ENCODE measurements at regions not wholly inside any gene's neighbourhood (a gene's known extent, or its start where the extent isn't known, plus 50 kb on each side); places are given as distances from the start of the nearest gene placed in this dataset.
"Not testable (repeated sequence)": the region's sequence is repeated elsewhere in the genome, so short reads cannot be mapped to it uniquely, and the experiment has no call there.

- DNase-seq (ENCODE audit: low read depth in 2 of 2): no peak
Observed at GRCh38 chr11:103584720-103585119, 451.7 kb upstream of the DDI1 start.

DNA sequence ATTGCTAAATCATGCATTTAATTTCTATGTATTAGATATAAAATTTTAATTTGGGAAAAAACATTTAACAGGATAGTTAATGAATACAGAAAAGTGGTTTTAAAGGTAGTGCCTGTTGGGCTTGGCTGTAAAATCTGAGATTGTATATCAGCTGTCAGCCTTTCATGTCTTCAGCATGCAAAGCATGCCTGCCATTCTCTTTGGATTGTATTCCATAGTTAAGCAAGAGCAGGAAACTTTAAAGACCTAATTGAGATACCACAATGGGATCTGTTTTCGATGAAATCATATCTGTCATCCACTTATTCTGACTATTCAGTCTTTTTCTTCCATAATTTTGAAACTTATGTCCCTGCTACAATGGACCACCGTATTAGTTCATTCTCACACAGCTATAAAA lies 451.0 kb upstream of the DDI1 start:
- DNase-seq (ENCODE audit: low read depth in 2 of 2): no peak

- DNase-seq (ENCODE audit: low read depth in 2 of 2): no peak
Observed at GRCh38 chr11:103585911-103586310, 450.5 kb upstream of the DDI1 start.

DNA sequence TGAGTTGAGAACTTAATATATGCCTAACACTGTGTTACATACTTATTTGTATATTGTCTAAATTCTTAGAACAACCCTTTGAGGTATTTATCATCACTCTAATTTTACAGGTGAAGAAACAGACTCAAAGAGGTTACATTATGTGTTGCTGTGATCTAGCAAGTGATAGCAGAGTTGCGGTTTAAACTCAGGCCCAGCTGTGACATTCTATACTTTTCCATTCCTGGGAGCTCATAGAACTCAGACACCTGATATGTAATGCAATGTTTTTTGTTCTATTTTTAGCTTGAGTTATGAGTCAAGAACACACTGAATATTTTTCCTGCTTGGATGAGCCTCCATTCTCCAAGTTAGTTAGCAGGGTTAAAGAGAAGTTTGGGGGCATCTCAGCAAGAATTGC lies 449.7 kb upstream of the DDI1 start:
- peak in 1 of 2 donors; percentile 54 for DNase-seq (ENCODE audit: low read depth in 2 of 2)

DNA sequence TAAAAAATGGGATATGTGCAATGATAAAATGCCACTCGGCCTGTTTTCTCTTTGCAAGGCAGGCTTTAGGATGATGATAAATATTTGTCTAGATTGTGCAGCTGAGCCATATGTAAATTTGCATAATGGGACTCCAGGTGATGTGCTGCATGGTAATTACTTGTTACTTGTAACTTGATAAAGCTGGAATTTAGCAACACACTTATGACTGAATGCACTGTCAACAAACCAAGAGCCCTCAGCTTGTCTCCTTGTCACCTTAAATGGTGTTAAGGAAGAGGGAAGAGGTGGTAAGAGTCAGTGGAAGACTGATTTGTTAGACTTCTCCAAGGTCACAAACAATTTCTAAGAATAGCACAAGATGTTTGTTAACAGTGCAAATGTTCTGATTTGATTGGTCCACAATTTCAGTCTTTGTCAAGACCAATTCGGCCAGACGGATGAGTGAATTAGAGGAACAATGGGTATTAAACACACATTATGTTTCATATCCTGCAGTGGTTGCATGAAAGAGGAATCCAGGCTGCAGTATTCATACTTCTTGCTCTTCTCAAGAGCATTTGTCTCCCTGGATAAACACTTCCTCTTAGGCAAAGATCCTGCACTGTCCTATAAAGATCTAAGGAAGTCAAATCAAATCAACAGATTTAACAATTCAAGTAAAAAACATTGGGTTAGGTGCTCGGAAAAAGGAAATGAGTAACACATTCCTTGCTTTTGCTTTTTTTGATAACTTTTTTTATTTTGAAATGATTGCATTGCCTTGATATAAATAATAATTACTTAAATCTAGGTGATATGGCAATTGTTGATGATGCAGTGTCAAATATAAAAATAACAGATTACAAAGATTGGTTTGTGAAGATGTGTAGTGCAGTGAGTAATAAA lies 448.3 kb upstream of the DDI1 start:
- DNase-seq (ENCODE audit: low read depth in 2 of 2): peak; percentile 5 to 90

GRCh38 chr11:103591554-103591953 lies 444.9 kb upstream of the DDI1 start:
- DNase-seq (ENCODE audit: low read depth in 2 of 2): peak; percentile 45 to 90

- DNase-seq (ENCODE audit: low read depth in 2 of 2): no peak
Observed at GRCh38 chr11:103594283-103594682, 442.2 kb upstream of the DDI1 start.

- no peak for DNase-seq (ENCODE audit: low read depth in 2 of 2)
Observed at GRCh38 chr11:103596315-103596714, 440.1 kb upstream of the DDI1 start.

GRCh38 chr11:103601225-103601846 lies 435.1 kb upstream of the DDI1 start:
- peak; percentile 42 to 73 for DNase-seq (ENCODE audit: low read depth in 2 of 2)

GRCh38 chr11:103602840-103603239 lies 433.6 kb upstream of the DDI1 start:
- no peak for DNase-seq (ENCODE audit: low read depth in 2 of 2)

DNA sequence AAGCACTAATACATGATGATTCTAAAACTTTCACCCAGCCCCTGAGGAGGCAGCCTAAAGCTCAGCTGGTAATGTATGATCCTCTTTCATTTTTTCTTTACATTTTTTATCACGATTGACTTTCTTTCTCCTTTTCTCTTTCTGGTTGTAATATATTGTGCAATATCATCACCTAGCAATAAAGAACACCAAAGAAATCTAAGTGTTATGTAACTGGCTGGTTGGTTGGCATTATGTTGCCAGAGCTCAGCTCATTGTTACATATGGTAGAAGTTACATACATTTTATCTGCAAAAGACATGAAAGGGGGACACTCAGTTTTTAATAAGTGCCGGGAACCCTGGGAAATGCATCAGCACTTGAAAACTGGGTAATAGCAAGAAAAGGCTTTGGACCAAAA lies 432.1 kb upstream of the DDI1 start:
- no peak for DNase-seq (ENCODE audit: low read depth in 2 of 2)

GRCh38 chr11:103608566-103608965 lies 427.9 kb upstream of the DDI1 start:
- peak in 1 of 2 donors; percentile 31 for DNase-seq (ENCODE audit: low read depth in 2 of 2)

GRCh38 chr11:103609117-103610066 lies 427.0 kb upstream of the DDI1 start:
- peak in 1 of 2 donors; percentile 87 for DNase-seq (ENCODE audit: low read depth in 2 of 2)

DNA sequence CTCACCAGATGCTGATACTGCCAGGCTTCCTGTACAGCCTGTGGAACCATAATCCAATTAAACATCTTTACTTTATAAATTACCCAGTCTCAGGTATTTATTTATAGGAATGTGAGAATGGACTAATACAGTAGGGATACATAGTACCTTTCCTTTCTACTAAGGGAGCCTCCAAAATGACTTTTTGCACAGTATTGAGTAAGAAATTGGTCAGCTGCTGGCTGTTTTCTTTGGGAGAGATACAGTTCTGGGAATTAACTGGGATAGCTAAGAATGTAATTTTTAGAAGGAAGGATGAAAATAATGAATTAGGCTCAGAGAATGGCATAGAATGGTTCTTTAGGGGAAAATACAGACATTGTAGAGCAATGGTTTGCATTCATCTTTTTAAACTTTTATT lies 426.0 kb upstream of the DDI1 start:
- DNase-seq (ENCODE audit: low read depth in 2 of 2): no peak

DNA sequence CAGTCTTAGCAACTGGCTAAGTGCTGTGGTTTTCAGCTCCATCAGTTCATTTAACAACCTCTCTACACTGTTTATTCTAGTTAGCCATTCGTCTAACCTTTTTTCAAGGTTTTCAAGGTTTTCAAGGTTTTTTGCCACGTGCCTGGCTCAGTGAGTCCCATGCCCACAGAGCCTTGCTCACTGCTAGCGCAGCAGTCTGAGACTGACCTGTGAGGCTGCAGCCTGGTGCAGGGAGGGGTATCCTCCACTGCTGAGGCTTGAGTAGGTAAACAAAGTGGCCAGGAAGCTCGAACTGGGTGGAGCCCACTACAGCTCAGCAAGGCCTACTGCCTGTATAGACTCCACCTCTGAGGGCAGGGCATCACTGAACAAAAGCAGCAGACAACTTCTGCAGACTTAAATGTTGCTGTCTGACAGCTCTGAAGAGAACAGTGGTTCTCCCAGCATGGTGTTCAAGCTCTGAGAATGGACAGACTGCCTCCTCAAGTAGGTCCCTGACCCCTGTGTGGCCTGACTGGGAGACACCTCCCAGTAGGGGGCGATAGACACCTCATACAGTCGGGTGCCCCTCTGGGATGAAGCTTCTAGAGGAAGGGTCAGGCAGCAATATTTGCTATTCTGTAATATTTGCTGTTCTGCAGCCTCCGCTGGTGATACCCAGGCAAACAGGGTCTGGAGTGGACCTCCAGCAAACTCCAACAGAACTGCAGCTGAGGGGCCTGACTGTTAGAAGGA lies 424.7 kb upstream of the DDI1 start:
- not testable (repeated sequence) for DNase-seq (ENCODE audit: low read depth in 2 of 2)

DNA sequence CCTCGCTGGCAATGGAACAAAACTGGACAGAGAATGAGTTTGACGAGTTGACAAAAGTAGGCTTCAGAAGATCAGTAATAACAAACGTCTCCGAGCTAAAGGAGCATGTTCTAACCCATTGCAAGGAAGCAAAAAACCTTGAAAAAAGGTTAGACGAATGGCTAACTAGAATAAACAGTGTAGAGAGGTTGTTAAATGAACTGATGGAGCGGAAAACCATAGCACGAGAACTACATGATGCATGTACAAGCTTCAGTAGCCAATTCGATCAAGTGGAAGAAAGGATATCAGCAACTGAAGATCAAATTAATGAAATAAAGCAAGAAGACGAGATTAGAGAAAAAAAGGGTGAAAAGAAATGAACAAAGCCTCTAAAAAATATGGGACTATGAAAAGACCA lies 424.0 kb upstream of the DDI1 start:
- not testable (repeated sequence) for DNase-seq (ENCODE audit: low read depth in 2 of 2)

- DNase-seq (ENCODE audit: low read depth in 2 of 2): not testable (repeated sequence)
Observed at GRCh38 chr11:103616586-103616985, 419.9 kb upstream of the DDI1 start.

DNA sequence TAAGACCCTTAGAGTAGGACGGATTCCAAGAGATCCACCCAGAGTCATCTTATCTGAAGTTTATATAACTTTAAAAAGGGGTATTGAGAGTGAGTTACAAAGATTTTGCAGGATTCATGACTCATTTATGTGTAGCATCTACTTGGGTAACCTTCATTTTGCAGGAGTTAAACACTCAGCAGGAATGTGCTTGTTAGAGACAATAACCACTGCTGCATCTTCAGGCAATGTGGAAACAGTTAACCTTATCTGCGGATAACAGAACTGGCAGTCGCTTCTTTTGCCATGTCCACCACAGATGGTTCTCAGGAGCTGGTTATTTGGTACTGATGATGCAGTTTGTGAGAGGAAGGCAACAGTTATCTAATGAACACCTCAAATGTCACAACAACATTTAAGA lies 417.9 kb upstream of the DDI1 start:
- DNase-seq (ENCODE audit: low read depth in 2 of 2): no peak

GRCh38 chr11:103619480-103619879 lies 417.0 kb upstream of the DDI1 start:
- peak; percentile 44 to 70 for DNase-seq (ENCODE audit: low read depth in 2 of 2)

DNA sequence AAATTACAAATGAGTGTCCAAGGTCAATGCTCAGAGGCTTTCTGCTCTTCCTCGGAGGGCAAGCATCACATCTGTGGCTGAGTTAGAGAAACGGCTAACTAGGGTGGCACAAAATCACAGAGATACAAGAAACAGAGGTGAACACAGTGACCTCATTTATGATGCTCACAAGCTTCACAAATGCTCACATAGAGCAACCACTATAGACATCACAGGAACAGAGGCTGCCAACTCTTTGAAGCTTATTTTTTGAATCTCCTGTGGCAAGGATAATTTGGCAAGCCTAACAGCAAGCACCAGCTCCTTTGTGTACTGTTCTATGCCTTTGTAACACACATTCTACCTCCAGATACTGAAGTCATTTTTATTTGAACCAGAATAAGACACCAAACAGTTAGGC lies 416.5 kb upstream of the DDI1 start:
- DNase-seq (ENCODE audit: low read depth in 2 of 2): no peak

DNA sequence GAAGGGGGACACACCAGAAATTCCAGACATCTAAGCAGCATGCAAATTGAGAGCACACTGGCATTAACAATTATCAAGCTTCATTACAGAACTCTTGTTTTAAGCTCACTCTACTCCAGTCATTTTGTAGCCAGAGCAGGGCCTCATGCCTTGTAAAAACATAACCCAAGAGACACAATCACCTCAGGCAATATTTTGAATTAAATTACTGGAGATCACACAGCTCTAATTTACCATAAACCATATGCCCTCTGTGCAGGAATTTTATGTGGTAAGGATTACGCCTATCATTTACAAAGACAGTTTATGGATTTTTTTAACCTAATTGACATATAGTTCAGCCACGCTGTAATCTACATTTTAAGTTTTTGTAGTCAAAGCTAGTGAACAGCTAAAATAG lies 414.1 kb upstream of the DDI1 start:
- DNase-seq (ENCODE audit: low read depth in 2 of 2): no peak

Data from dermis microvascular lymphatic vessel endothelial cell (primary cell).